Limb (tissue), 2 donors: ENCODE measurements at regions not wholly inside any gene's neighbourhood (a gene's known extent, or its start where the extent isn't known, plus 50 kb on each side); places are given as distances from the start of the nearest gene placed in this dataset.
"Not testable (repeated sequence)": the region's sequence is repeated elsewhere in the genome, so short reads cannot be mapped to it uniquely, and the experiment has no call there.

ENCODE experiments used
- DNase-seq, 2 donors: peaks; one replicate each; pipeline ENCODE4 v3.0.0-alpha.2; 2016; ENCODE audit errors: extremely low spot score in 2 of 2

- DNase-seq = no peak
Measured at GRCh38 chr1:47593598-47594285, 155.9 kb downstream of the FOXD2 start.

- DNase-seq = no peak
Measured at GRCh38 chr1:47594627-47595026, 156.8 kb downstream of the FOXD2 start.

GRCh38 chr1:47596328-47596727 is 158.5 kb downstream of the FOXD2 start:
- DNase-seq = peak in 1 of 2 donors; percentile 15

- DNase-seq = peak in 1 of 2 donors; percentile 11
Measured at GRCh38 chr1:47598357-47598756, 160.5 kb downstream of the FOXD2 start.

- DNase-seq = no peak
Measured at GRCh38 chr1:47599777-47600176, 161.9 kb downstream of the FOXD2 start.

- not testable (repeated sequence) for DNase-seq
Measured at GRCh38 chr1:47602491-47602890, 164.6 kb downstream of the FOXD2 start.

- DNase-seq = not testable (repeated sequence)
Measured at GRCh38 chr1:47604869-47605268, 167.0 kb downstream of the FOXD2 start.

GRCh38 chr1:47608296-47608875 is 170.5 kb downstream of the FOXD2 start:
- DNase-seq = no peak

- no peak for DNase-seq
Measured at GRCh38 chr1:47611992-47612391, 174.1 kb downstream of the FOXD2 start.

- no peak for DNase-seq
Measured at GRCh38 chr1:47612819-47613218, 175.0 kb downstream of the FOXD2 start.

- peak in 1 of 2 donors; percentile 9 for DNase-seq
Measured at GRCh38 chr1:47616036-47616435, 178.2 kb downstream of the FOXD2 start.

- peak in 1 of 2 donors; percentile 9 for DNase-seq
Measured at GRCh38 chr1:47616906-47617305, 179.1 kb downstream of the FOXD2 start.

GRCh38 chr1:47617381-47618221 is 179.8 kb downstream of the FOXD2 start:
- DNase-seq = peak in 1 of 2 donors; percentile 11

GRCh38 chr1:47618222-47618720 is 180.4 kb downstream of the FOXD2 start:
- peak in 1 of 2 donors; percentile 32 for DNase-seq

GRCh38 chr1:47618830-47619229 is 181.0 kb downstream of the FOXD2 start:
- DNase-seq = no peak

GRCh38 chr1:47621483-47621882 is 183.6 kb downstream of the FOXD2 start:
- DNase-seq = peak in 1 of 2 donors; percentile 10

- no peak for DNase-seq
Measured at GRCh38 chr1:47621977-47622376, 184.1 kb downstream of the FOXD2 start.

GRCh38 chr1:47622776-47623556 is 185.1 kb downstream of the FOXD2 start:
- DNase-seq = peak in 1 of 2 donors; percentile 30

GRCh38 chr1:47623557-47623940 is 185.7 kb downstream of the FOXD2 start:
- peak in 1 of 2 donors; percentile 9 for DNase-seq

GRCh38 chr1:47624531-47624930 is 186.7 kb downstream of the FOXD2 start:
- peak in 1 of 2 donors; percentile 22 for DNase-seq

- DNase-seq = peak in 1 of 2 donors; percentile 21
Measured at GRCh38 chr1:47627016-47627415, 189.2 kb downstream of the FOXD2 start.
